ENCODE measurements at regions not wholly inside any gene's neighbourhood (a gene's known extent, or its start where the extent isn't known, plus 50 kb on each side); places are given as distances from the start of the nearest gene placed in this dataset.

DNA sequence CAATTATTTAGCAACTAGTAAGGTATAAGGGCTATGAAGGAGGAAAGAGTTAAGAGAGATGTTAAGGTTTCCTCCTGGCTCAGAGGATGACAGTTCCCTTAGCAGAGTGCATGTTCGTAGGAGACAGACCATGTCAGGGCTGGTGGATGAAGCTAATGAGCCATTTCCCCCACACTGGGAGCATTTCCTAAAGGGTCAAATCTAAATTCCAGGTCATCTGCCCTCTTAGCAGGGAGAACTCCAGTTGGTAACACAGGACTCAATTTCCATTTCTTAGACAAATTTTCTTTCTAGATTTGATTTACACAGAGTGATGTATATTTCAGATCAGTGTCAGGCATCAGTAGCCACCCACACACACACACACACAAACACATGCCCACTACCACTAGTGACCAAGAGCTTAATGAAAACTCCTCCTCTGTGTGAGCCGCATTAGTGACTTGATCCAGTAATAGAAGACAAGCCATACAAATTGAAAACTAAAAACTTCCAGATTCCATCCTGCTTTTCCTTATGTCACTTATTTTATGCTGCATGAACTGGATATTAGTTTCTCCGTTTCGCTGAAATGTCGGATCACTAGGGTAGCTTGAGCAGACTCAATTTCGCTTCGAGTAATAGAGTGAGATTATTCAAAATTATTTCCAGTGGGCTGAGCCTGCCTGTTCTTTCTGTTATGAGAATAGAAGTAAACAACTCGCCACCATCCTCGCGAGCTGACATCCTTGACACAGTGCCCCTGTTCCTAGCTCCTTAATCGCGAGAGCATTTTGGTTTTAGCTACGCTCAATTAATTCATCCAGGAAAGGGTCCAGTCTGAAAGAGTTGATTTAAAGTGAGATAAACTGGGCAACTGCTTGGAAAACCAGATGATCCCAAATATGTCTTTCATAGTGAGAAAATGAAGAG is 582.6 kb downstream of the SOX6 start:
- TF ChIP-seq CTCF (conservative IDR thresholded peaks at IDR 0.05; ENCODE audit: low read depth in 2 of 2) (no peak), POLR2AphosphoS5 (IDR thresholded peaks at IDR 0.05; ENCODE audit: low read depth) (no peak)
- TF ChIP-seq, protein P1, sequence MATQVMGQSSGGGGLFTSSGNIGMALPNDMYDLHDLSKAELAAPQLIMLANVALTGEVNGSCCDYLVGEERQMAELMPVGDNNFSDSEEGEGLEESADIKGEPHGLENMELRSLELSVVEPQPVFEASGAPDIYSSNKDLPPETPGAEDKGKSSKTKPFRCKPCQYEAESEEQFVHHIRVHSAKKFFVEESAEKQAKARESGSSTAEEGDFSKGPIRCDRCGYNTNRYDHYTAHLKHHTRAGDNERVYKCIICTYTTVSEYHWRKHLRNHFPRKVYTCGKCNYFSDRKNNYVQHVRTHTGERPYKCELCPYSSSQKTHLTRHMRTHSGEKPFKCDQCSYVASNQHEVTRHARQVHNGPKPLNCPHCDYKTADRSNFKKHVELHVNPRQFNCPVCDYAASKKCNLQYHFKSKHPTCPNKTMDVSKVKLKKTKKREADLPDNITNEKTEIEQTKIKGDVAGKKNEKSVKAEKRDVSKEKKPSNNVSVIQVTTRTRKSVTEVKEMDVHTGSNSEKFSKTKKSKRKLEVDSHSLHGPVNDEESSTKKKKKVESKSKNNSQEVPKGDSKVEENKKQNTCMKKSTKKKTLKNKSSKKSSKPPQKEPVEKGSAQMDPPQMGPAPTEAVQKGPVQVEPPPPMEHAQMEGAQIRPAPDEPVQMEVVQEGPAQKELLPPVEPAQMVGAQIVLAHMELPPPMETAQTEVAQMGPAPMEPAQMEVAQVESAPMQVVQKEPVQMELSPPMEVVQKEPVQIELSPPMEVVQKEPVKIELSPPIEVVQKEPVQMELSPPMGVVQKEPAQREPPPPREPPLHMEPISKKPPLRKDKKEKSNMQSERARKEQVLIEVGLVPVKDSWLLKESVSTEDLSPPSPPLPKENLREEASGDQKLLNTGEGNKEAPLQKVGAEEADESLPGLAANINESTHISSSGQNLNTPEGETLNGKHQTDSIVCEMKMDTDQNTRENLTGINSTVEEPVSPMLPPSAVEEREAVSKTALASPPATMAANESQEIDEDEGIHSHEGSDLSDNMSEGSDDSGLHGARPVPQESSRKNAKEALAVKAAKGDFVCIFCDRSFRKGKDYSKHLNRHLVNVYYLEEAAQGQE (IDR thresholded peaks at IDR 0.05; ENCODE audit: unreplicated experiment): no peak
